C4-2B (cell line): ENCODE measurements at regions not wholly inside any gene's neighbourhood (a gene's known extent, or its start where the extent isn't known, plus 50 kb on each side); places are given as distances from the start of the nearest gene placed in this dataset.
A peak's percentile ranks its signal among the peaks of the same experiment; 100 is the strongest.

Source experiments
- H3K27ac ChIP-seq: fragments of 450-650 bp; 2 replicates; pipeline ENCODE4 v1.5.1; 2017
- CTCF ChIP-seq: fragments of 450-650 bp; conservative IDR thresholded peaks from 2 replicates; pipeline ENCODE4 v1.5.1; 2017; ENCODE audit warnings: mild to moderate bottlenecking
- ZFX ChIP-seq: fragments of 450-650 bp; IDR thresholded peaks from 2 replicates; pipeline ENCODE4 v1.6.1; 2017

DNA sequence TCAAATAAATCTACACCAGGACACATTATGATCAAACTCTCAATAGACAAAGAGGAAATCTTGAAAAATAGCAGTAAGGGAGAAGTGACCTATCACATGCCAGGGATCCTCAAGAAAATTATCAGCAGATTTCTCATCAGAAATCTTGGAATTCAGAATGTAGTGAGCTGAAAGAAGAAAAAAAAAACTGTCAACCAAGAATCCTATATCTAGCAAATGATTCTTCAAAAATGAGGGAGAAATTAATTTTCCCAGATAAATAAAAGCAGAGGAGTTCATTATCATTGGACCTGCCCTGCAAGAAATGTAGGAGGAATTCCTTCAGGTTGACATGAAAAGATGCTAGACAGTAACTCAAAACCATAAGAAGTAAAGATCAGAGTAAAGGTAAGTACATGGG lies 363.6 kb downstream of the TFAP2A start:
- TF ChIP-seq CTCF (no peak), ZFX (no peak)
- no peak overlapping the region for H3K27ac ChIP-seq

DNA sequence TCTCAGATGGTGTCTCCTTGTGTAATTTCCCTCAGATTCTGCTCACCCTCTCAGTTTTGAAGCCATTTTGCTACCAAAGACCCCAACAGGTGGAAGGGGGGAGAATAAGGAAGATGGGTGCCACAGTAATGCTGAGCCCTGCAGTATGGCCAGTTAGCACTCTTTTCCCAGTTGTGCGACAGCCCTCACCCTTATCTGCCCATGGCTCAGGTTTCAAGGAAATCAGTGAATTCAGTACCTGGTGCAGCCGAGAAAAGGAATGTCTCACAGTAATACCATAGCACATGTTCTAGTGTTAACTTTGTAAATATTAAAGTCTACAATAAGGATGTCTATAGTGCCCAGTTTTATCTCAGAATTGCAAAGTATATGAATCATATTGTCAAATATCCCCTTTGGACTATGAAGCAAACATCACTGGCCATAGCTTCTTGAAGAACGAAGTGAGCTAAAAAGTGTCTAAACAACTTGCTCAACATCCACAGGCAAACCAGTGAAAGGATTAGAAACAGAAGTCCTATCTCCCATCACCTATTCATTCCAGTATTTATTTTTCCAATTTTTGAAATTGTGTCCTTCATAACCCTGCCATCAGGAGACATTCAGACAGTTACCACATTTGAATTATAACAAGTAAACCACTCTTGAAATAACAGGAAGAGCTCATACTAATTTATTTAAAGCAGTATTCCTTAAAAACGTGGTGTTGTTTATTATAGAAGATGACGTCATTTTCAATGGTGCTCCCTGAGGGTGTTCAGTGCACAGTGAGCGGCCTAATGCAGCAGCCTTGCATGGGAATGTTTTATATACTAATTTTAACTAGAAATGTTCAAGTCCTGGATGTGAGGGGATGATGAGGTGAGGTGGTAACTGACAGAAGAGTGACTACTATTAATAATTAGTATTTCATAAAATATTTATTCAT lies 366.2 kb downstream of the TFAP2A start:
- TF ChIP-seq CTCF (no peak), ZFX (no peak)
- H3K27ac ChIP-seq: no peak overlapping the region

DNA sequence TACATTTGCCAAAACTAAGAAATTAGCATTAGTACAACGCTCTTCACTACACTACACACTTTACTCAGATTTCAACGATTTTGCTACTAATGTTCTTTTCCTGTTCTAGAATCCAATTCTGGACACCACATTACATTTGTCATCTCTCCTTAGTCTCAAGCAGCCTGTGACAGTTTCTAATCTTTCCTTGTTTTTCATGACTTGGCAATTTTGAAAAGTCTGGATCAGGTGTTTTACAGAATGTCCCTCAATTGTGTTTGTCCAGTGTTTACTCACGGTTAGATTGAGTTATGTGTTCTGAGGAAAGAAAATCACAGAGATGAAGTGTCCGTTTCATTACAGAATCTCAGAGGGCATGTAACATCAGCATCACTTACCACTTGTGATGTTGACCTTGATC lies 372.6 kb downstream of the TFAP2A start:
- TF ChIP-seq ZFX: no peak
- H3K27ac ChIP-seq: no peak overlapping the region

DNA sequence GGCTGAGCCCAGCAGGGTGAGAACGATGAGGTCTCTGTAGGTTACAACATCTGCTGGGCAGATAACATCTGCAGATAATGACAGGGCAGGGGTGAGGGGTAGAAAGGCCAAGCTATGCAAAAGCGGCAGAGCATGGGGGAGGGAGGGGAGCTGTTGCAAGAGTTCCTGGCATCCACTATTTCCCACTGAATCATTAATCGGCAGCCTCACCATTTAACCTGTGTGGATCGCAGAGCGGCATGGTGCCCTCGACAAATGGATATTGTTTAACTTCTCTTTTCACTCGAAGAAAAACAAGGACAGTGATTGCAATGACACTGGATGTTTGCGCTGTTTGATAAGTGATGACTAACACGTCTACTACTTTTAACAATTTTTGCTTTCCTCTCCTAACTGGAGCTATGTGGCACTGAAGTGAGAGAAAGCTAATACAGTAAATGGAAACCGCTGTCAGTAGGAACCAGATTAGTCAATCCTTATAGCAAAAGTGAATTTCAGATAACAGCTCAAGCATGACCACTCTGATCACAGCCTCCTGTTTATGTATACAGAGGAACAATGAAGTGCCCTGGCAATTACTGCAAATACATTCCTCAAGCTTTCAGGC lies 381.5 kb downstream of the TFAP2A start:
- no peak overlapping the region for H3K27ac ChIP-seq
- TF ChIP-seq CTCF (no peak), ZFX (no peak)

GRCh38 chr6:10031617-10032016 lies 383.3 kb downstream of the TFAP2A start:
- TF ChIP-seq CTCF (no peak), ZFX (no peak)
- H3K27ac ChIP-seq: no peak overlapping the region

DNA sequence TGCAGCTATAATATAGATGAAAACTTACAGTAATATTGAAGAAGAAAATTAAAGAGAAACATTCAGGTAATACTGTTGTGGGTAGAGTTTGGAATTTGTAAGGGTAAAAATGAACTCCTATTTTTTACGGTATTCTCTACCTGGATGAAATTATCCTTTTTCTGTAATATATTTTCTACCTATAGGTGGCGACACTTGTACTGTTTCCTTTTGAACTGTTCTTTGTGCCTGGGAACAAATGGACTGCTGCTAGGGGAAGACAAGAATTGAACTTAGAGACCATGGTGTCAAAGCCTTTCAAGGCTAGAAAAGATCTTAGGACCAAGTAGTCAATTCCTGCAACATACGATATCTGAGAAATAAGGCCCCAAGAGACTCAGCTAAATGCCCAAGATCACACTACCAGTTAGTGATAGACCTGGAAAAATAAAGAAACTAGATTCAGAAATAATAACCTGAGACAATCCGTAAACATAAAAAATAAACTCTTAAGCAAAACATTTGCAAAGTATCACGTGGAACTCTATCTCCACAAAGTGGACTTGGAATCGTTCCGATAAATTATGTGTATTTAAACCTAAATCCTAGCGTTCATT lies 383.8 kb downstream of the TFAP2A start:
- no peak for TF ChIP-seq ZFX
- TF ChIP-seq CTCF: peak; percentile 78

GRCh38 chr6:10028222-10028621 lies 386.7 kb downstream of the TFAP2A start:
- TF ChIP-seq ZFX (no peak), CTCF (no peak)
- no peak overlapping the region for H3K27ac ChIP-seq

More for the DNA sequence above, 383.8 kb downstream of the TFAP2A start:
- no peak overlapping the region for H3K27ac ChIP-seq
